Keratinocyte (primary cell): ENCODE measurements at regions not wholly inside any gene's neighbourhood (a gene's known extent, or its start where the extent isn't known, plus 50 kb on each side); places are given as distances from the start of the nearest gene placed in this dataset.

ENCODE experiments used
- DNase-seq: peaks from one replicate; pipeline ENCODE4 v3.0.0-alpha.2; 2011; ENCODE audit warnings: low read depth, missing footprints, low spot score
- FAIRE-seq: peaks from 2 replicates; lab custom pipeline; 2011; peaks lifted over from hg19 to GRCh38; lab: Jason Lieb, UNC
- H2AFZ ChIP-seq: 2 replicates; pipeline ENCODE4 v1.6.0; 2012; ENCODE audit warnings: low read length, control low read depth, inconsistent platforms; ENCODE audit not compliant: control insufficient read depth
- H3K27ac ChIP-seq: 2 replicates; pipeline ENCODE4 v1.5.1; 2011; ENCODE audit warnings: low read length; ENCODE audit not compliant: control insufficient read depth, insufficient read depth
- H3K27me3 ChIP-seq: 3 replicates; pipeline ENCODE4 v1.6.0; 2011; ENCODE audit warnings: low read length; ENCODE audit not compliant: control insufficient read depth, insufficient read depth; ENCODE audit errors: extremely low read depth
- H3K36me3 ChIP-seq, 2 experiments: 2 replicates in 1 of 2; 3 replicates in 1 of 2; pipeline ENCODE4 v1.5.1; 2011; ENCODE audit warnings: low read length in 2 of 2, mild to moderate bottlenecking in 1 of 2; ENCODE audit not compliant: control insufficient read depth in 2 of 2, insufficient read depth in 2 of 2; ENCODE audit errors: extremely low read depth in 1 of 2
- H3K4me1 ChIP-seq: 3 replicates; pipeline ENCODE4 v1.5.1; 2011; ENCODE audit warnings: low read length; ENCODE audit not compliant: control insufficient read depth, insufficient read depth; ENCODE audit errors: extremely low read depth
- H3K4me2 ChIP-seq: 3 replicates; pipeline ENCODE4 v1.6.0; 2011; ENCODE audit warnings: low read depth, low read length; ENCODE audit not compliant: control insufficient read depth, insufficient read depth; ENCODE audit errors: extremely low read depth
- H3K4me3 ChIP-seq, 3 experiments: fragments of 200-600 bp in 1 of 3; sonication (generic) in 1 of 3; 2 replicates in 2 of 3; 3 replicates in 1 of 3; pipeline ENCODE4 v1.5.1; 2011 to 2016; ENCODE audit warnings: low read length in 3 of 3, mild to moderate bottlenecking in 3 of 3, control low read depth in 2 of 3, inconsistent platforms in 1 of 3, low read depth in 1 of 3, mixed read lengths in 1 of 3, mixed run types in 1 of 3, moderate library complexity in 1 of 3; ENCODE audit not compliant: control insufficient read depth in 2 of 3, insufficient read depth in 2 of 3; ENCODE audit errors: extremely low read depth in 1 of 3
- H3K79me2 ChIP-seq: 2 replicates; pipeline ENCODE4 v1.6.0; 2012; ENCODE audit warnings: low read length; ENCODE audit not compliant: control insufficient read depth, insufficient read depth
- H3K9ac ChIP-seq: 3 replicates; pipeline ENCODE4 v1.6.0; 2011; ENCODE audit warnings: low read length; ENCODE audit not compliant: control insufficient read depth, insufficient read depth; ENCODE audit errors: extremely low read depth
- H3K9me1 ChIP-seq: 3 replicates; pipeline ENCODE4 v1.6.0; 2011; ENCODE audit warnings: low read length; ENCODE audit not compliant: control insufficient read depth, insufficient read depth; ENCODE audit errors: extremely low read depth
- H3K9me3 ChIP-seq: 2 replicates; pipeline ENCODE4 v1.5.1; 2012; ENCODE audit warnings: low read depth, low read length; ENCODE audit not compliant: control insufficient read depth
- H4K20me1 ChIP-seq: 3 replicates; pipeline ENCODE4 v1.6.0; 2011; ENCODE audit warnings: low read length; ENCODE audit not compliant: control insufficient read depth, insufficient read depth; ENCODE audit errors: extremely low read depth
- CTCF ChIP-seq, 3 experiments: IDR thresholded peaks in 1 of 3; conservative IDR thresholded peaks in 1 of 3; optimal IDR thresholded peaks in 1 of 3; 2 replicates in 2 of 3; 3 replicates in 1 of 3; pipeline versions ENCODE3 to v1.5.1; 2011; ENCODE audit warnings: low read length in 3 of 3, mild to moderate bottlenecking in 3 of 3, moderate library complexity in 2 of 3, control low read depth in 1 of 3, inconsistent platforms in 1 of 3; ENCODE audit not compliant: insufficient read depth in 2 of 3; ENCODE audit errors: extremely low read depth in 1 of 3
- EZH2 ChIP-seq: IDR thresholded peaks from one replicate; pipeline ENCODE4 v1.6.1; 2012; ENCODE audit warnings: inconsistent platforms, mild to moderate bottlenecking, low read length, moderate library complexity
- dilution Hi-C: fragments of 300-500 bp; cut with MboI; formaldehyde crosslinking; loops from one replicate; pipeline ENCODE4 v1.7.0; 2020; ENCODE audit warnings: low sequenced_read_pairs; ENCODE audit not compliant: extremely low pct_ligation_motif_present

GRCh38 chr18:24985586-24985985, 366.4 kb downstream of the ZNF521 start:
- Histone ChIP-seq H3K36me3 (no peaks in the 10 kb centered on the region), H3K9me3 (no peaks in the 10 kb centered on the region), H4K20me1 (no peaks in the 10 kb centered on the region), H3K79me2 (no peaks in the 10 kb centered on the region), H3K4me2 (no peak overlapping the region), H3K4me1 (no peaks in the 10 kb centered on the region), H3K27ac (no peak overlapping the region), H3K9me1 (no peaks in the 10 kb centered on the region), H2AFZ (no peak overlapping the region), H3K4me3 (no peak overlapping the region), H3K9ac (no peak overlapping the region), H3K27me3 (no peaks in the 10 kb centered on the region)
- FAIRE-seq (no peak), DNase-seq (no peak)
- TF ChIP-seq EZH2 (no peak), CTCF (optimal IDR thresholded peaks at IDR 0.05 in 1 of 3, IDR thresholded peaks at IDR 0.05 in 1 of 3, conservative IDR thresholded peaks at IDR 0.05 in 1 of 3; ENCODE audit: extremely low read depth in 1 of 3, insufficient read depth in 2 of 3, low read length in 3 of 3) (no peak)
- dilution Hi-C loops = no loop called here

- Histone ChIP-seq H3K4me2 (peak overlapping the region; percentile 45), H3K4me3 (no peak overlapping the region), H4K20me1 (no peaks in the 10 kb centered on the region), H3K27ac (no peak overlapping the region), H3K36me3 (no peaks in the 10 kb centered on the region), H3K9me1 (no peaks in the 10 kb centered on the region), H2AFZ (peak overlapping the region; percentile 36), H3K27me3 (no peaks in the 10 kb centered on the region), H3K9me3 (no peaks in the 10 kb centered on the region), H3K79me2 (no peaks in the 10 kb centered on the region), H3K4me1 (no peaks in the 10 kb centered on the region), H3K9ac (no peak overlapping the region)
- FAIRE-seq = no peak
- no peak for DNase-seq
- dilution Hi-C loops = no loop called here
- TF ChIP-seq EZH2 (no peak), CTCF (optimal IDR thresholded peaks at IDR 0.05 in 1 of 3, IDR thresholded peaks at IDR 0.05 in 1 of 3, conservative IDR thresholded peaks at IDR 0.05 in 1 of 3; ENCODE audit: extremely low read depth in 1 of 3, insufficient read depth in 2 of 3, low read length in 3 of 3) (no peak)
Measured at GRCh38 chr18:24986666-24987302, 365.2 kb downstream of the ZNF521 start.
